ENCODE measurements at regions not wholly inside any gene's neighbourhood (a gene's known extent, or its start where the extent isn't known, plus 50 kb on each side); places are given as distances from the start of the nearest gene placed in this dataset.

DNA sequence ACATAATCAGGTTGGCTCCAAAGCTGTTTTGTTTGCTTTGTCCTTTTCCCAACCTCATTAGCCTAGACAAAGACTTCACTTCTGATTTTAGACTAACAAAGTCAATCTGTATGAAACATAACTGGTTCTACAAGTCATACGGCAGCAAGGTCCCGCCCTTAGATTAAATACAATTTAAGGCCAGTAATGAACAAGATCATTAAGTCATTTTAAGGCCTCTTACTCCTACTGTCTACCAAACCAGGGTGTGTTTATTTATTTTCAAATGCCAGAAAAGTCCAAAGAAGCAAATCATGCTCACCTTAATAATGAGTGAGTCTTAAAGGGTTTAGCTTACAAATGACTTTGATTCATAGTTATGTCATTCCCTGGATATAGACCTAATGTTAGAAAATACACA lies 148.4 kb upstream of the ACVR2A start:
- no peak overlapping the region for H3K4me3 ChIP-seq (ENCODE audit: low read depth, low read length)
- no peak for DNase-seq (ENCODE audit: low read depth)
- TF ChIP-seq, protein P1, sequence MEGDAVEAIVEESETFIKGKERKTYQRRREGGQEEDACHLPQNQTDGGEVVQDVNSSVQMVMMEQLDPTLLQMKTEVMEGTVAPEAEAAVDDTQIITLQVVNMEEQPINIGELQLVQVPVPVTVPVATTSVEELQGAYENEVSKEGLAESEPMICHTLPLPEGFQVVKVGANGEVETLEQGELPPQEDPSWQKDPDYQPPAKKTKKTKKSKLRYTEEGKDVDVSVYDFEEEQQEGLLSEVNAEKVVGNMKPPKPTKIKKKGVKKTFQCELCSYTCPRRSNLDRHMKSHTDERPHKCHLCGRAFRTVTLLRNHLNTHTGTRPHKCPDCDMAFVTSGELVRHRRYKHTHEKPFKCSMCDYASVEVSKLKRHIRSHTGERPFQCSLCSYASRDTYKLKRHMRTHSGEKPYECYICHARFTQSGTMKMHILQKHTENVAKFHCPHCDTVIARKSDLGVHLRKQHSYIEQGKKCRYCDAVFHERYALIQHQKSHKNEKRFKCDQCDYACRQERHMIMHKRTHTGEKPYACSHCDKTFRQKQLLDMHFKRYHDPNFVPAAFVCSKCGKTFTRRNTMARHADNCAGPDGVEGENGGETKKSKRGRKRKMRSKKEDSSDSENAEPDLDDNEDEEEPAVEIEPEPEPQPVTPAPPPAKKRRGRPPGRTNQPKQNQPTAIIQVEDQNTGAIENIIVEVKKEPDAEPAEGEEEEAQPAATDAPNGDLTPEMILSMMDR (conservative IDR thresholded peaks at IDR 0.05; ENCODE audit: low read depth, low read length): no peak

GRCh38 chr2:147689220-147689909 lies 155.5 kb upstream of the ACVR2A start:
- DNase-seq (ENCODE audit: low read depth): no peak
- TF ChIP-seq, protein P1 (conservative IDR thresholded peaks at IDR 0.05; ENCODE audit: low read depth, low read length): no peak
- no peak overlapping the region for H3K4me3 ChIP-seq (ENCODE audit: low read depth, low read length)

DNA sequence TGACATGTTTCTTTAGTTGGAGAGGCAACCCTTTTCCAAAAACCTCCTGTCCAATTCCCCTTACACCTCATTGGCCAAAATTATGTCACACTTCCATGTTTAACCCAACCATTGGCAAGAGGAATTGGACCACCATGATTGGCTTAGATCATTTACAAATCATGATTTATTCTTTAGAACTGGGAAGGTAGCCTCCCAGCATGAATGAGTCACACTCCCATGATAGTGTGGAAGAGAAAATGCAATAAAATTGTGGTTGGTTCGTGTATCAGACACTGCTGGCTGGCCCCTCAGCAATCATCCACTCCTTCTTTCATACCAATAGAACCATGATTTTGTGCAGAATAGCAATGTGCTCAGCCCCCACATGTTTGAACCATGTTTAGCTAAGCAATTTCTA lies 156.6 kb upstream of the ACVR2A start:
- H3K4me3 ChIP-seq (ENCODE audit: low read depth, low read length): no peak overlapping the region
- TF ChIP-seq, protein P1 (conservative IDR thresholded peaks at IDR 0.05; ENCODE audit: low read depth, low read length): no peak
- DNase-seq (ENCODE audit: low read depth): peak; percentile 15

DNA sequence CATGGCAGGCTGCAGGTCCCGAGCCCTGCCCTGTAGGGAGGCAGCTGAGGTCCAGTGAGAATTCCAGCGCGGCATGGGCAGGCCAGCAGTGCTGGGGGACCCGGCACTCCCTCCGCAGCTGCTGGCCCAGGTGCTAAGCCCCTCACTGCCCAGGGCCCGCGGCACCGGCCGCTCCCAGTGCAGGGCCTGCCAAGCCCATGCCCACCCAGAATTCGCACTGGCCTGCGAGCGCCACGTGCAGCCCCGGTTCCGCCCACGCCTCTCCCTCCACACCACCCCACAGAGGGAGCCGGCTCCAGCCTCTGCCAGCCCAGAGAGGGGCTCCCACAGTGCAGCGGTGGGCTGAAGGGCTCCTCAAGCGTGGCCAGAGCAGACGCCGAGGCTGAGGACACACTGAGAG lies 158.5 kb upstream of the ACVR2A start:
- no peak for DNase-seq (ENCODE audit: low read depth)
- TF ChIP-seq, protein P1 (conservative IDR thresholded peaks at IDR 0.05; ENCODE audit: low read depth, low read length): no peak
- no peak overlapping the region for H3K4me3 ChIP-seq (ENCODE audit: low read depth, low read length)

DNA sequence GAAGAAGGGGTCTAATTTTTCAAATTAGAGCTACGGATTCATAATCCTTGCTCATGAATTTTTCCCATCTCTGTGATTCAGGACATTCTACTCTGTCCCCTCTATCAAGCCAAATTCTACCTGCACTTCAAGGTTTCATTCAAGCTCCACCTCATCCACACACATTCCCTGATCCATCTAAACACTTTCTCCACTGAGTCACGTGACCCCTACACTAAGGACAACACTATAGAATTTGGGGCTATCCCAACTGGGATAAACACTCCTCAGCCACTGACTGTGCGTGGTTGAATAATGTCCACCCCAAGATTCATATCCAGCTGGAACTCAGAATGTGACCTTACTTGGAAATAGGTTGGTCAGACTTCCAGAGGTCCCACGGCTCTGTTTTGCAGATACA lies 159.9 kb upstream of the ACVR2A start:
- TF ChIP-seq, protein P1 (conservative IDR thresholded peaks at IDR 0.05; ENCODE audit: low read depth, low read length): no peak
- DNase-seq (ENCODE audit: low read depth): no peak
- H3K4me3 ChIP-seq (ENCODE audit: low read depth, low read length): no peak overlapping the region

DNA sequence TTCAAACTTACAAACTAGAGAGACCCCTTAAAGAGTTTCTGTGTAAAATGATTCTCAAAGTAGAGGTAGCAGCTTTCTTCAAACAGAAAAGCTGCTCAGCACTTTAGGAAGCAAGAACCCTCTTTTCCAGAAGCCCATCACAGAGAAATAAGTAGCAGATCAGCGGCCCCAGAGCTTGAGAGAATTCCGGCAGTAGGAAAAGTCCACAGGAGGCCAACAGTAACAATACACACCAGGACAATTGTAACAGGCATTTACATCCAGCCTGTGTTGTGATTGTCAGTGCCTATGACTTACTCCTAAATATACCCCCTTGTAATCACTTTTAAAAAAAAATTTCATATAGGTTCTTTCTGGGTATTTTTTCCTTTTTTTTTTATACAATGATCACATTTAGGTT lies 161.4 kb upstream of the ACVR2A start:
- no peak for DNase-seq (ENCODE audit: low read depth)
- TF ChIP-seq, protein P1 (conservative IDR thresholded peaks at IDR 0.05; ENCODE audit: low read depth, low read length): no peak

DNA sequence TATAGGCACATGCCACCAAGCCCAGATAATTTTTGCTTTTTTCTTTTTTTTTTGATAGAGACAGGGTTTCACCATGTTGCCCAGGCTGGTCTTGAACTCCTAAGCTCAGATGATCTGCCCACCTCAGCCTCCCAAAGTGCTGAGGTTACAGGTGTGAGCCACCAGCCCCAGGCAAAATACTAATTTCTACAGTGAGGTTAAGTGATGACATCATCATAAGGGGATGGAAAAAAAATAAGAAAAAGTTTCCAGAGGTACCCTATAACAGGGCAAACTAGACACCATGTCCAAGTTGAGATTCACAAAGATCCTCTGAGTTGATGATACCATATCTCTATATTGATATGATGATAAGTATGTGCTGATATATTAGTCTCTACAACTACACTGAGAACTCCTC lies 163.7 kb upstream of the ACVR2A start:
- TF ChIP-seq, protein P1 (conservative IDR thresholded peaks at IDR 0.05; ENCODE audit: low read depth, low read length): no peak
- no peak overlapping the region for H3K4me3 ChIP-seq (ENCODE audit: low read depth, low read length)
- no peak for DNase-seq (ENCODE audit: low read depth)

More for the DNA sequence above, 161.4 kb upstream of the ACVR2A start:
- no peak overlapping the region for H3K4me3 ChIP-seq (ENCODE audit: low read depth, low read length)
